Suppressor macrophage treated with lipopolysaccharide for 4 hours (primary cell): ENCODE measurements at regions not wholly inside any gene's neighbourhood (a gene's known extent, or its start where the extent isn't known, plus 50 kb on each side); places are given as distances from the start of the nearest gene placed in this dataset.
"Not testable (repeated sequence)": the region's sequence is repeated elsewhere in the genome, so short reads cannot be mapped to it uniquely, and the experiment has no call there.

Experiments
- DNase-seq: peaks from one replicate; pipeline ENCODE4 v3.0.0-alpha.2; 2020

DNA sequence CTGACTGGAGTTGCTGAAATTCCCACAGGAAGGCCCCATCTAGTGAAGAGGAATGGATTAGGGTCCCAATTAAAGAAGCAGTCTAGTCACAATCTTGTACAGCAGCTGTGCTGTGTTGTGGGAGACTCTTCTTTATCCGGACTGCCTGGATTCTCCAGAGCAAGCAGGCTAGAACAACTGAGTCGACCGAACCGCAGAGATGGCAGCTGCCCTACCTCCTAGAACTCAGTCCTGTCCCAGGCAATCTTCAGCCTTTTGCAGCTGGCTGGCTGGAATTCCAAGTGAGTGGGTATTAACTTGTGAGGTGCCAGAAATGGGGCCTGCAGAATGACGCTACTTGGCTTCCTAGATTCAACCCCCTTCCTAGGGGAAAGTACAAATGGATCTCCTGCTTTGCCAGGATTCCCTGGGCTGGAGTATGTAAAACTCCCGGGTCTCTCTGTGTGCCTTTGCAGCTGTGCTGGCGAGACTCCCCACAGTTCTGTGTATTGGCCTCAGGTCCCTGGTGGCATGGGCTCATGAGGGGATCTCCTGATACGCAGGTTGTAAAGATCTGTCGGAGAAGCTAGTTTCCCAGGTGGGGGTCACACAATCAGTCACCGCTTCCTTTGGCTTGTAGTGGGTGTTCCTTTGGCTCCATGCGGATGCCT lies 1952.6 kb upstream of the LRRTM1 start:
- DNase-seq = no peak

DNA sequence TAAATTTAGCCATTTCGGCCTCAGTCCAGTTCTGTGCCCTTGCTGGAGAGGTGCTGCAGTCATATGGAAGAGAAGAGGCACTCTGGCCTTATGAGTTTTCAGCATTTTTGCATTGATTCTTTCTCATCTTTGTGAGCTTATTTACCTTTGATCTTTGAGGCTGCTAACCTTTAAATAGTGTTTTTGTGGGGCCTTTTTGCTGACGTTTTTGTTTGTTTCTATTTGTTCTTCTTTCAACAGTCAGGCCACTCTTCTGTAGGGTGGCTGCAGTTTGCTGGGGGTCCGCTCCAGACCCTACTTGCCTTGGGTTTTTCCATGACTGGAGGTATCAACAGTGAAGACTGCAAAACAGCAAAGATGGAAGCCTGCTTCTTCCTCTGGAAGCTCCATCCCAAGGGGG lies 1951.7 kb upstream of the LRRTM1 start:
- no peak for DNase-seq

DNA sequence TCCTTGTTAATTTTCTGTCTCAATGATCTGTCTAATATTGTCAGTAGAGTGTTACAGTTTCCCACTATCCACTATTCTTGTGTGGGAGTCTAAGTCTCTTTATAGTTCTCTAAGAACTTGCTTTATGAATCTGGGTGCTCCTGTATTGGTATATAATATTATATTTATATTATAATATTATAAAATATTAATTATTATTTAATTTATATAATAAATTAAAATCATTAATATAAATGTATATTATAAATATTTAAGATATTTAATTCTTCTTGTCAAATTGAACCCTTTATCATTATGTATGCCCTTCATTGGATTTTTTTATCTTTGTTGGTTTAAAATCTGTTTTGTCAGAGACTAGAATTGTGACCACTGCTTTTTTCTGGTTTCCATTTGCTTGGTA lies 1950.2 kb upstream of the LRRTM1 start:
- DNase-seq = no peak

DNA sequence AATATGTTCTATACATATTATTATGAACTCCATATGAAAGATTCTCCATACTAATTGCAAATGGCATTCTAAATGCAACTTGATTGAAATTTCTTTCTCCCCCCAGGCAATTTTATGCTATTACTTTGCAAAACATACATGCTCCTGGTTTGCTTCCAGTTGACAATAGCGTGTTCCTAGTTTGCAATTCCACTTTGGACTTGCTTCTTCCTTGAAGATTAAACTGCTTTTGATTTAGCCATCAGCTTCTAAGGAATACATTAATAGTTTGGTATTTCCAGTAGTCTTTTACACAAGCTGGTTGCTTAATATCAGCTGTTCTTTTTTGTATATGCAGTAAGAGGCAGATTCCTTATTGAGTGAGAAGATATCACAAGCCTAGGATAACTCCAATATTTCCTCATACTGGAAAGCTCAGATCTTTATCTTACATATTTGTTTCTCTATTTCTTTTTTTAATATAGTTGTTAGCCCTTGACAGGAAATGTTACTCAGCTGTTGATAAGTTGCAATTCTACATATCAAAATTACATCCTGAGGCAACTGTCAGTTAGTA lies 1941.7 kb upstream of the LRRTM1 start:
- DNase-seq = no peak

DNA sequence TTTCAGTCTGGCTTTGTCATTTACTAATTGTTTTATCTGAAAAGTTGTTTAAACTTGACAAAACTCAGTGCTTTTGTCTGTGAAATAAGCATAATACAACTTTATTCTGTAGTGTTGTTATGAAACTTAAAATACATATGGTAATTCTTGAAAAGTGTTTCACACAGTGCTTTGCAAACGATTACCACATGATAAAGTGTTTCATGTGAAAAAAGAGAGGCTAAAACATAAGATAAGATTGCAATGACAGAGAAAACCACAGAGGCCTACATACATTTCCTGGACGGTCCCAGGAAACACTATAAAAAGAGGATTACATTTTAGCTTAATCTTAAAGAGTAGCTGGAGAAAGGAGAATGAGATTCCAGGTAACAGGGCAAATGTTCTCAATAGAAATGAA lies 1934.6 kb upstream of the LRRTM1 start:
- DNase-seq = no peak

DNA sequence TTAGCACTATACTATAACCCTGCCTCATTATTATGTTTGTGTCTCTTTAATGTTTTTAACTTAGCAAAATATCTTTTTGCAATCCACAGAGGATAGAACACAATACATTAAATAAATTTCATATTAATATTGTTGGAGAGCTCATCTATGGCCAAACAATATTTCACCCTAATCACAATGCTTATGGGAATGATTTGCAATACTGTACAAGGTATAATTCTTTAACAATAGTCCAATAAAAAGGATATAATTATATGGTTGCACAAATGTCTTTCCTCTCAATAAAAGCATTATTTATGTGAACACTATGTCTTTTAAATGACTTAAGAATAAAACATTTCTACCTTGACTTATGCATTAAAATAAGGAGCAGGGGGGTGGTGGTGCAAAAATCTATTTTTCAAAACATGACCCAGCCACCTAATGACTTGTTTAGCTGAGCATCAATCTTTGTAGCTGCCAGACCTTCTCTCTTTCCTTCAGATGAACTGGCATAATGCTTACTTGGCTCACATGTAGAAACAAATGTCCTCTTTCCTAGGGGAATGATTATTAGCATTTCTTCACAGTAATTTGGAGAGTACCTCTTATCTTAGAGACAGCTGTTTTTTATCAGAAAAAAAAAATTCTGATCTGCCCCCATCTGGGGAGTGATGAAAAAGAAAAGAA lies 1933.6 kb upstream of the LRRTM1 start:
- DNase-seq = no peak

DNA sequence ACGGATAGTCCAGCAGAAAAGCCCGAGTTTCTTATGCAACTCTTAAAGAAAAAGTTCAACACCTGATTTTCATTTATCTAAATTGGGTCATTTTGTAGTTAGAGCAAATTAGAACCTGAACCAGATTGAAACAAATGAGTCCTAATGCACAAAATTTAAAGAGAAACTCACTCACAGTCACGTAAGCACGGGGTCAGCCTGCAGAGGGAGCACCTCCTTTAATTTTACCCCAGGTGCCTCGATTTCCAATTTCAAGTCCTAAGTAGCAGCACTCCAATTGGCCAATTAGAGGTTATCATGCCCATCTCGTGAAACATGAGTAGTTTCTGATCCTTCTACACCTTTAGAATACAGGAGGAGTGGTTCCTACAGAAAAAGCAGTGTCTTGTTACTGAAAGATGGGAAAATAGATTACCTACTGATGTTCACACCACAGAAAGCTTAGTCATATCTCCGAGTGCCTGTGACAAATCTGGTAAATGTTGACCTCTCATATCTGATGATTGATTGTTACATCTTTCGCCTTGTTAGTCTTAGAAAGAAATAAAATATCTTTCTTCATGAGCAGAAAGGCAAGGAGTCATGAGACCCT lies 1929.8 kb upstream of the LRRTM1 start:
- DNase-seq = no peak

DNA sequence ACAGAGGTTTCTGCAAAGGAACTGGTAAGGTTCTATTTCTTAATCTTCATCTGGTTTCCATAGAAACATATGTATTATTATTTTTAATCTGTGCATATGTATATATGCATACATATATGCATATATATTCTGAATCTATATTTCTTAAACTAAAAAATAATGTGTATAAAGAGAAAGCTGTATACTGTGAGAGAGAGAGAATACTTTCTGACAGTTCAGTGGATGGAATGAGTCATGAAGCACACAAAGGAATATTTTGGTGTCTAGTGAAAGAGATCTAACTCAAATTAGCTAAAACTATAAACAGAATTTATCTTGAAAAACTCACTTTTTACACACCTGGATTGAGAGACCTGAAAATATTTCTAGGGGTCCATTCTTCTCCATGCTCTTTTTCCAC lies 1929.3 kb upstream of the LRRTM1 start:
- no peak for DNase-seq

DNA sequence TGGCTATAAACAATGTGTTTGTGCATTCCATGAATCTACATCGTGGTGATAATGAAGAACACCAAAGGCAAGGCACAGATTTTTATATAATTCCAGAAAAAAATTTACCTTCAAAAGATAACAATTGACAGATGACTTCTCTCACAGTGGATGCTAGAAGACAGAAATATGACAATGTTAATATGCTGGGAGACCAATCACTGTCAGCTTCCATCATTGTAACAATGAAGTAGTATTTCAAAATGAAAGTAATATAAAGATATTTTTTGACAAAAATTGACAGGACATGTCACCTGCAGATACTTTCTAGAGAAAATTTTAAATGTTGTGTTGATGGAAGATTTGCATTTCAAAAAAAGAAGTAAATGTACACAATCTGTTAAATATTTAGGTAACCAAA lies 1925.9 kb upstream of the LRRTM1 start:
- DNase-seq = no peak

DNA sequence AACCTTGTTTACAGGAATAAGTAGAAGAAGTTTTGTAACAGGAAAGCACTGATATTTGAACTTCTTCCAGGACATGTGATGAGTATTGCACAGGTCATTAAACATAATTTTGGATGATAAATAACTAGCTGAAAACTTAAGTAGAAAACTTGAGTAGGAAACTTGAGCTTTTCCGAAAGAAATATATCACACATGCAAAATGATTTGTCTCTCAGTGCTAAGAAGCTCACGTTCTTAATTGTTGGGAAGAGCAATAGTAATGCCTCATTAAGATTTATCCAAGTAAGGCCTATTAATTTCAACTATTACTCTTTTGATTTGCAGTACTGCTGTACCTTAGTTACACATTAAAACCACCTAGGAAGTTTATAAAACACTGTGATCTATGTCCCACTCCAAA lies 1921.9 kb upstream of the LRRTM1 start:
- DNase-seq = no peak

DNA sequence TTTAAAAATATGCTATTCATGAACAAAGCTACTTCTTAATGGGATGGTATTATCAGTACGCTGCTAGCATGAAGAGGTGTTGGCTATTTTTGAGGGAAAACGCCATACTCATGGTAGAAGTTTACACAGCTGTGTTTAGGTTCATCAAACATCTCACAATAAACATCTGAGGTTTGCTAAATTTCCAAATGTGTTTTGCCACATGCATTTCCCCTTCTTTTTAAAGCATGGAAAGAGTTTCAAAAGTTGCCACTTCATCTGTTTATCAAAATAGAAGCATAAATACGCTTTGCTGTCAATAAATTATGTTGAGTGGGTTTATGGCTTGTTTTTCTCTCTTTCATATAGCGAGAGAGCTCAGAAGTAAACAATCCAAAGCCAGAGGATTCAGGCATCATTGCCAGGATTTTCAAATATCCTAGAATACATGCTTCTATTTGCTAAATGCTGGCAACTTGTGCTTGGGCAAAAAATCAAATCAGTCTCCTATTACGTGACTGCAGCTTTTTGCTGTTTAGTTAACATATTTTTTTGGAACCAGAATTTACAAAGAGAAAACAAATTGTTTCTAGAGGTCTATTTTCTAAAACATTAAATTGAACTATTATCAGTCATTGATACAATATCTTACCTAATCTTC lies 1919.9 kb upstream of the LRRTM1 start:
- DNase-seq = no peak

DNA sequence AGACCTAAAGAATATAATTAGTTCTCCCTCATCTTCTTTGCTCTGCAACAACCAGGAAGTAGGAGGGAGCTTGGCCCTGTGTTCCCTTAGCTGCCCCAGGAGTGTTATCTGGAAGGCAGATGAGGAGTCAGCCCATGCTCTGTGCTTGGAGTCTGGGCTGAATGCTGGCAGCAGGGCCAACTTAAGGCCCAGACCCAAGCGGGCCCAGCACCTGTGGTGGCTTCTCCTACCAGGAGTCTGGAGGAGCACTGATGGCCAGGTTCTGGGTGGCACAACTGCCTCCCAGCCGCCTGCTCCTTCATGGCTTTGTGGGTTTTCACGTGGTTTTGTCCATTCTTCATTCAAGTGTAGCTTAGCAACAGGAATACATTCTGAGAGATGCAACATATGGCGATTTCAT lies 1910.7 kb upstream of the LRRTM1 start:
- DNase-seq = no peak

DNA sequence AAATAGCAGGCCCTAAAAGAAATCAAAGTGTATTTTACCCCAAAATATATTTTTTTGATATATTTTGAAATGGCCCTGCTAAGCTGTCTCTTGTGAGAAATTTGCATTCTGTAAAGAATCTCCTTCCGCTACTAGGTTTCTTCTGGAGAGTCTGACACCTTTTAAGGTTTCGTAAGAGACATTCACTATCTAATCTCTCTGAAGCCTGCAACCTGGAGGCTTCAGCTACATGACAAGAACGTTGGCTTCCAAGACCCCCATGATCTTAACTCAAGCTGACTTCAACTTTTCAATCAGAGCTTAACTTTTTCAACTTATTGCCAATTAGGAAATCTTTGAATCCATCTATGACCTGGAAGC lies 1894.9 kb upstream of the LRRTM1 start:
- no peak for DNase-seq

DNA sequence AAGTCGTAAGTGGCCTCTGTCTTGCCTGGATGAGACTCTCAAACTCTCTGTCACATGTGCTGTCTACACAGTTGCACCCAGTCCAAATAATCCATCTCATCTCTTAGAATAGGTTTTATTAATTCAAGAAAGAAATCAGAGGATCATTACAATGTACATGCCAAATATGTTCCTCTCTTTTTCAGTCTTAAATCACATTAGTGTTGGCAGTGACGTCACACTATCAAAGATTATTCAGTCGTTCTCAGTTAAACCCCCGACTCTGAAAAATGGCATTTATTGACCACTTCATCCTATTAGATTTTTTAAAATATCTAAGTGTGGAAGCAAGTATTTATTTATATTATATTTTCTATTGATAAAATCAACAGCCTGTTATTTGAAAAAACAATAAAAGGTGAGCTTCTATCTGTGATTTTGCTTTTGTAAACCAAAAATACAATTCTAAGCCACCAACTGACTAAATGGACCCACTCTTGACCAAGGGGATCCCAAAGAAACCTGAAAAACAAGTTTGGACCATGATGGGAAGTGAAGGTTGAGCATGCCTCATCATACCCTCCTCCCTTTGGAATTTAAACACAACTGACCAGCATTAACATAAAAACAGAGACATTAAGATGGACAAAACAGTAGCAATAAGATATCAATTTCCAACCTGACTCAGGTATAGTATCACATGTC lies 1894.4 kb upstream of the LRRTM1 start:
- no peak for DNase-seq

DNA sequence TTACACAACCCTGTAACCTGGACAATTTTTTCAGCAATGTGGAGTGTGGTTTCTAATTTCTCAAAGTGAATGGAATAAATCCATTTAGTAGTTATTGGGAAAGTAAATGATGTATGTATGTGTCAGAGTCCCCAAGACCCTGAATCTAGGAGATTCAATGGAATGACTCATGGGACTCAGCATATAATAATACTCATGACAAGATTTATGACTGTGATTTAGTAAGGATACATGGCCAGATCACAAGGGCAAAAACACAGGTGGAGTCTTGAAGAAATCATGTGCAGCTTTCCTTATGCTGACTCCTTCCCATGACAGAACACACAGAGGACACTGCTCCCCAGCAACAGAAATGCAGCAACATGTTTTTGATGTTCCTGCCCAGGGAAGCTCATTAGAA lies 1877.7 kb upstream of the LRRTM1 start:
- no peak for DNase-seq

DNA sequence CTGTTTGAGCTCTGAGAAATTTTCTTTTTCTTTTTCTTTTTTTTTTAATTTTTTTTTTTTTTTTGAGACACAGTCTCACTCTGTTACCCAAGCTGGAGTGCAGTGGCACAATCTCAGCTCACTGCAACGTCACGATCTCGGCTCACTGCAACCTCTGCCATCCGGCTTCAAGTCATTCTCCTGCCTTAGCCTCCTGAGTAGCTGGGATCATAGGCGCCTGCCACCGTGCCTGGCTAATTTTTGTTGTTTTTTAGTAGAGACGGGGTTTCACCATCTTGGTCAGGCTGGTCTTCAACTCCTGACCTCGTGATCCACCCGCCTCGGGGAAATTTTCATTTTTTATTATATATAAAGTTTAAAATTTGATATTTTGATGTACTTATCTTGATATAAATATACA lies 1870.7 kb upstream of the LRRTM1 start:
- DNase-seq = not testable (repeated sequence)

DNA sequence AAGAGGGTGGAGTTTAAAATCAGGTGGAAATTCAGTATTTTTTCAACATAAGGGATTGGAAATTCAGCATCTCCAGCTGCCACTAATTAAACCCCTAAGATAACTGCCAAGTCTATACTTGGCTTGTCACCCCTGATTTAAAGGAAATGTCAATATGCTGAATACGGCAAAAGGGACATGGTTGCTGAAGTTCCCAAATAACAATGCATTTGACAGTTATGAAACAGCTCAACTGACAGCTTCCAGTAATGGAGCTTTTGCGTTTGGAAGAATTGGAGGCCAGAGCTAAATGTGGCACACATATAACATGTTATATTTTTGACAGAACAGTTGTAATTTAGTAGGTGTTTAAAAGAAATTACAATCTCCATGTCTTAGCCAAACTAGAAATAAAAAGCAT lies 1867.9 kb upstream of the LRRTM1 start:
- no peak for DNase-seq

DNA sequence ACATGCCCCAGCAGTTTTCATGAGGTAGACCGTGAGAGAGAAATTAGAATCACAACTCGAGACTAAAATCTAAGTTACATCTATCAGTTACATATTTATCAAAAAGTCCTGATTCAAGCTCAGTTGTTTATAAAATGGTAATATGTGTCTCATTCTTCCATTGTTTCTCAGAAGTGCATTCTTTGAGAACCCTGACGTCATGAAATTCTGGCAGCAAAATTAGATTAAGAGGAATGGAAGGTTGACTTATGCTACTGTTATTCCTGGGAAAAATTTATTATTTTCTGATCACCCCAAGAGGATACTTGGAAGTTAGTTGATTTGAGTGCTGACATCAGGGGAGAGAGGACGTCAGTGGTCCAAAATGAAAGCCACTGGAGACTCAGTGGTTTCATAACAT lies 1864.8 kb upstream of the LRRTM1 start:
- DNase-seq = no peak

DNA sequence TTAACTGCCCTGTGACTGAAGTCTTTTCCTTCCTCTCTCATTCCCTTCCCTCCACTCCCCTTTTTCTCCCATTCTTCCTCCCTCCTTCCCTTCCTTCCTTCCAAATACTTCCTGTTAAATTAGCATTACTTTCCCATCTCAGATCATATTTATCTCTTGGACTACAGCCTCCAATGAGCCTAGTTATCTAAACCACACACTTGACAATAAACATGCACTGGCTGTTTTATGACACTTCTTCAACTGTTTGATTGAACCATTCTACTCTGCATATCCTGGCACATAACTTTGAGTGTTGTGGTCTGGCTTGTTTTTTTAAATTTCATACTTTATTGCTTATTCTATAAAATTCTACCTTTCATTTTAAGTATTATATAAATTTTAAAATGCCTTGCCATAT lies 1860.8 kb upstream of the LRRTM1 start:
- no peak for DNase-seq

DNA sequence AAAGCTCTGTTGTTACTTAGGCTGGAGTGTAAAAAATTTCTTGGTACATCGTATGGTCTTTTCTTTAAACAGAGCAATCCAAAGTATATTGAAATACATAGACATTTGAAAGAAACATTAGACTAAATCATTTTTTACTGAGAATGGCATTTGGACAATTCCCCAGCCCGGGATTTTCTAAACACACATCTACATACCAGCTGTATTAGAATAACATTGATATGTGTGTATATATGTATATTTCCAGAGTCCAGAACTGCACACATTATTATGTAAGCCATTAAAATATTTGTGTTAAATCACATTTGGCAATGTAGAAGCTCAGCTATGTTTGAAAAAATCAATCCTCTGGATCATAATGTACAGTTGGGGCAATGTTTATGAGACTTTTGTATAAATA lies 1853.6 kb upstream of the LRRTM1 start:
- DNase-seq = no peak

DNA sequence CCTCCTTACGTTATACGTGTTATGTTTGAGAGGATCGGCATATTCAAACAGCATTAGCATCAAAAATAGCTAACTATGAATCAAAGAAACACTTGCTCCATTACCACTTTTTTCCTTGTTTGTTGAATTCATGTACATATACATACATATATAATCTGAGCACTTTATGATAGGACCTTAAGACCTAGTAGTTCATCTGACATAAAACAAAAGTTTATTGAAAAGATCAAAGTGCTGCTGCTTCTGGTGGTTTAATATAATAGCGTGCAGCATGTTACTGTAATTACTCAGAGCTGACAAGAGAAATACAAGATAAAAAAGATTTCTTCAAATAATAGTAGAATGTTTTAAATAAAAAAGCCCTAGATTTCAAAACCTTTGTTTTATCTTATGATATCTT lies 1850.9 kb upstream of the LRRTM1 start:
- DNase-seq = no peak

DNA sequence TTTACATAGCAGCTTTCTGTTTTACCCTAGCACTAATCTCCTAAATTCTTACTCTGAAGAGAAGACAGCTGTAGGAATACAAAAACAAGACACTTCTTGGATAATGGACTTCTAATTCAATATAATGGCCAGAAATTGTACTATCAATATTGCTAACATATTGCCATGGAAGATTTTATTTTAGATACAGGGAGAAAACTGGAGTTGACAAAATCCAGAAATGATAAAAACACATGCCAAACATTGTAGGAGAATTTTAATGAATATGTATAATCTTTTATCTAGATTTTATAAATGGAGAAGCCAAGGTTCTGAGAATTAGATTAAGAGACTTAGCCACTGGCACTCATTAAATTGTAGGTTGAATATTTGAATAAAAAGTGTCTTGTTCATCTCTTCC lies 1838.8 kb upstream of the LRRTM1 start:
- DNase-seq = no peak

DNA sequence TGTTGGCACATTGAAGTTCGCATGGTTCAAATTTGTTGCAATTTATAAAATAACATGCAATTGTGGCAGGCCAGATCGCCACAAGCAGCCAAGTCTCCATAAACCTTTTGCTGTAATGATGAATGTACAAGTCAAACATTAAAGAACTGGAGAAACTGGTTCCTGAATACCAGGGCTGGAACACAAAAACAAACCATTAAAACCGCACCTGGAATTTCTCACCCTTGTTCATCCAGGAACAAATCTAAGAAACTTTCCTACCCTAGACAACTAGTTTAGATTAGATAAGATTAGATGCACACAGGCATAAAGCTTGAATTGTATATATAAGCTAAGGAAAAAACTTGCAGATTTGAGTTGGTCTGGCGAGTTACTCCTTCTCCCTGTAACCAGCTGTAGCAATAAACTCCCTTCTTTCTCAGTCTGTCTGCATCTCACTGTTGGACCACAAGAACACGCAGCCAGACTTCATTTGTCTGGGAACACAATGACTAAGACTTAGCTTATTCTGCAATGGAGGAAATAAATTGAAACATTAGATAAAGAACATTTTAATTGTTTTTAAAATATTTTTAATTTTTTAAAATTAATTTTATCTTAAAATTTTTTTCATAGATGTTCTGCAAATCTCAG lies 1835.5 kb upstream of the LRRTM1 start:
- DNase-seq = no peak
